ENCODE measurements at regions not wholly inside any gene's neighbourhood (a gene's known extent, or its start where the extent isn't known, plus 50 kb on each side); places are given as distances from the start of the nearest gene placed in this dataset.

GRCh38 chr9:1254071-1254470 is 203.9 kb downstream of the DMRT2 start:
- no peak for TF ChIP-seq YY1 (IDR thresholded peaks at IDR 0.05; ENCODE audit: low read depth)
- TF ChIP-seq TCF12 (IDR thresholded peaks at IDR 0.05; ENCODE audit: low read depth) = no peak
- no peak for TF ChIP-seq TEAD4 (IDR thresholded peaks at IDR 0.05)
- TF ChIP-seq REST (IDR thresholded peaks at IDR 0.05; ENCODE audit: low read depth) = no peak
- no peak for TF ChIP-seq RAD21 (IDR thresholded peaks at IDR 0.05; ENCODE audit: low read depth)
